ENCODE measurements at regions not wholly inside any gene's neighbourhood (a gene's known extent, or its start where the extent isn't known, plus 50 kb on each side); places are given as distances from the start of the nearest gene placed in this dataset.

DNA sequence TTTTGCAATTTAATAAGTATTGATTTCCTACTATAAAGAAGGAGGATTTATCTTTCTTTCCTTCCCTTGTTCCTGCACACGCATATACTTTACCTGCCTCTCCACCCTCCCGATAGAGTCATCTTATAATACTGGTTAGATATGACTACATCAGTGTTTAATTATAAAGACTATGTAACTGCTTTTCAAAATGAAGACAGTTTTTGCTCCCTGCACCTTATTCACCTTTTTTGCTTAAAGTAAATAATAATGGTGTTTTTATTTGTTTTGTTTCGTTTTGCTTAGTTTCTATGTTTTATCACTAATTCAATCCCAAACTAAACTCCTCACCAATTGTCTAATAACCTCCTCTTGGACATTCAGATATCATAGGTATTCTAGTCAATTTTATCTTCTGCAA lies 101.9 kb upstream of the RORA start:
- Histone ChIP-seq H3K4me3 (ENCODE audit: low read depth, low read length) (no peak overlapping the region), H3K27me3 (ENCODE audit: control insufficient read depth, insufficient read depth, low read length) (no peaks in the 10 kb centered on the region), H3K9me3 (ENCODE audit: control insufficient read depth, low read length) (no peaks in the 10 kb centered on the region), H3K36me3 (ENCODE audit: control insufficient read depth, insufficient read depth, low read length) (no peaks in the 10 kb centered on the region), H3K27ac (no peak overlapping the region), H3K9ac (no peak overlapping the region), H3K79me2 (no peaks in the 10 kb centered on the region), H3K4me2 (ENCODE audit: low read length) (no peak overlapping the region), H3K4me1 (no peaks in the 10 kb centered on the region), H2AFZ (no peak overlapping the region)
- TF ChIP-seq, protein P1, sequence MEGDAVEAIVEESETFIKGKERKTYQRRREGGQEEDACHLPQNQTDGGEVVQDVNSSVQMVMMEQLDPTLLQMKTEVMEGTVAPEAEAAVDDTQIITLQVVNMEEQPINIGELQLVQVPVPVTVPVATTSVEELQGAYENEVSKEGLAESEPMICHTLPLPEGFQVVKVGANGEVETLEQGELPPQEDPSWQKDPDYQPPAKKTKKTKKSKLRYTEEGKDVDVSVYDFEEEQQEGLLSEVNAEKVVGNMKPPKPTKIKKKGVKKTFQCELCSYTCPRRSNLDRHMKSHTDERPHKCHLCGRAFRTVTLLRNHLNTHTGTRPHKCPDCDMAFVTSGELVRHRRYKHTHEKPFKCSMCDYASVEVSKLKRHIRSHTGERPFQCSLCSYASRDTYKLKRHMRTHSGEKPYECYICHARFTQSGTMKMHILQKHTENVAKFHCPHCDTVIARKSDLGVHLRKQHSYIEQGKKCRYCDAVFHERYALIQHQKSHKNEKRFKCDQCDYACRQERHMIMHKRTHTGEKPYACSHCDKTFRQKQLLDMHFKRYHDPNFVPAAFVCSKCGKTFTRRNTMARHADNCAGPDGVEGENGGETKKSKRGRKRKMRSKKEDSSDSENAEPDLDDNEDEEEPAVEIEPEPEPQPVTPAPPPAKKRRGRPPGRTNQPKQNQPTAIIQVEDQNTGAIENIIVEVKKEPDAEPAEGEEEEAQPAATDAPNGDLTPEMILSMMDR (IDR thresholded peaks at IDR 0.05), result no peak

DNA sequence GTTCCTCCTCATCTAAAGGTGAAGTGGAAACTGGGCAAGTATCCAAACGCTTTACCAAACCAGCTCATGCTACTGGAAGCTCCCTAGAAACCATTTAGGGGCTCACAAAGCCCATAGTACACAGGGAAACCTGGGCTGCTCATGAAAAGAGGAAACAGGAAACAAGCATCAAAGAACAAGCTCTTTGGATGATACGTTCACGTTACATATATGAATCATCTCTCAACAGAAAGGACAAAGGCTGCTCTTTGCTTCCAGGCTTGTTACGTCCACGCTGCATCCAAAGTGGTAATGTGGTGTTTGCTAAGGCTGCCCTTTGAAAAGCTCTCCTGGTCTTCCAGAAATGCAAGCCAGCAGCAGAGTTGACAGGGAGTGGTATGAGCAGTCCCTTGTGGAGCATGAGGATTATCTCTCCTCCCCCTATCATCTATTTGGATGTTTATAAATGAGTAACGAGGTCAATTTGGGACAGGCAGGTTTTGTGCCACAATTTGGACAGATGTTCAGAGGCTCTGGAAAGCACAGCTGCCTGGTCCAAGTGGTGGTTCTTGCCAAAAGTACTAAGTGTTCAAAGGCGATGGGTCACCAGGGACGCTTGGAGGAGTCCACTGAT lies 98.0 kb upstream of the RORA start:
- no peak overlapping the region for H2AFZ ChIP-seq
- no peak overlapping the region for H3K4me3 ChIP-seq (ENCODE audit: low read depth, low read length)
- no peaks in the 10 kb centered on the region for H3K27me3 ChIP-seq (ENCODE audit: control insufficient read depth, insufficient read depth, low read length)
- H3K4me1 ChIP-seq, result no peaks in the 10 kb centered on the region
- no peak overlapping the region for H3K9ac ChIP-seq
- H3K9me3 ChIP-seq (ENCODE audit: control insufficient read depth, low read length), result no peaks in the 10 kb centered on the region
- H3K27ac ChIP-seq, result no peak overlapping the region
- no peak overlapping the region for H3K4me2 ChIP-seq (ENCODE audit: low read length)
- no peaks in the 10 kb centered on the region for H3K79me2 ChIP-seq
- TF ChIP-seq, protein P1 (IDR thresholded peaks at IDR 0.05), result no peak
- no peaks in the 10 kb centered on the region for H3K36me3 ChIP-seq (ENCODE audit: control insufficient read depth, insufficient read depth, low read length)

DNA sequence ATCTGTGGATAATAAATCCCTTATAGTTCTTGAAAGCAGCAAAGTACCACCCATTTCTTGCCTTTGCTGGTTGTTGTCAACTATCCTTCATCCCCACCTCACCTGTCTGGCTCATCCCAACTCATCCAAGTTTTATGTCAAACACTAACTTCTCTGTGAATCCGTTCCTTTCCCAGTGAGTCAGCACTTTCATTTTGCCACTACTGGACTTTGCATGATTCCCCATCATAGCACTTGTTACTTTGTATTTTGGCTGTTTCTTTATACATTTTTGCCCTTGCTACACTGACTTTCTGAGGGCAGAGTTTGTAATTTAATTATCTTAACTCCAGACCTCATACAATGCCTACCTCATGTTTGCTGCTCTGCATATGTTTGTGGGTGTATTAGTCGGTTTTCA lies 90.8 kb upstream of the RORA start:
- H3K9me3 ChIP-seq (ENCODE audit: control insufficient read depth, low read length), result no peaks in the 10 kb centered on the region
- no peak overlapping the region for H3K9ac ChIP-seq
- no peaks in the 10 kb centered on the region for H3K27me3 ChIP-seq (ENCODE audit: control insufficient read depth, insufficient read depth, low read length)
- H3K4me2 ChIP-seq (ENCODE audit: low read length), result no peak overlapping the region
- no peak overlapping the region for H2AFZ ChIP-seq
- TF ChIP-seq, protein P1 (IDR thresholded peaks at IDR 0.05), result no peak
- no peaks in the 10 kb centered on the region for H3K4me1 ChIP-seq
- H3K79me2 ChIP-seq, result no peaks in the 10 kb centered on the region
- H3K4me3 ChIP-seq (ENCODE audit: low read depth, low read length), result no peak overlapping the region
- no peaks in the 10 kb centered on the region for H3K36me3 ChIP-seq (ENCODE audit: control insufficient read depth, insufficient read depth, low read length)
- H3K27ac ChIP-seq, result no peak overlapping the region

DNA sequence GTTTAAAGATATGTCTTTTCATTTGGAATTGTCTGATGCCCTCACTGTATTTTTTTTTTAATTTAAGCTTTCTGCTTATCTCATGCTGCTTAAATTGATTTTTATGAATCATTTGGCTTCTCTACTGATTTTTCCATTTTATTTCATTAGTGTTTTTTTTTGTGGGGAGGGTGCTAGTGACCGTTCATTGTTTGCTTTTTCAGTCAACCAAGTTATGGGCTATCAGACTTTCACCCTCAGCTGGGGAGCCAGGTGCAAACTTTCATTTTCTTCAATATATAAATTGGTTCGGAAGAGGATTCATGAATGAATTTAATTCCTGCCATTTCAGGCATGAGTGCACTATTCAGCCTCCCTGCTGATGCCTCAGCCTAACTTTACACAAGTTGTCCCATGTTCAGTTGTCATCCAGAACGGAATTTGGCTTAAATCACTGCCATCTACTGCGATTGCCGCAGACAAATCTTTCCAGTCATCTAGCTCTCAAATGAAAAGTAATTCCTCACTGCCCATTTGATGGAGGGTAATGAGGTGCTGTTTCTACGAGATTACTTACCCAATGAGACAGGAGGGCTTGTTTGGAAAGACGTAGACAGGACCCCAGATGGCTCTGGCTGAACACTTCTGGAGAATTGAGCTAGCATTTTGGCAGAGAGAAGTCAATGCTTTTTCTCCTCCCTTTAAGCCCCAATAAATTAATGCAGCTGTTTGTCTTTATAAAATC lies 89.9 kb upstream of the RORA start:
- H3K4me3 ChIP-seq (ENCODE audit: low read depth, low read length), result no peak overlapping the region
- H3K79me2 ChIP-seq, result no peaks in the 10 kb centered on the region
- no peaks in the 10 kb centered on the region for H3K27me3 ChIP-seq (ENCODE audit: control insufficient read depth, insufficient read depth, low read length)
- H3K9ac ChIP-seq, result no peak overlapping the region
- TF ChIP-seq, protein P1 (IDR thresholded peaks at IDR 0.05), result no peak
- H3K9me3 ChIP-seq (ENCODE audit: control insufficient read depth, low read length), result no peaks in the 10 kb centered on the region
- H3K27ac ChIP-seq, result no peak overlapping the region
- no peaks in the 10 kb centered on the region for H3K4me1 ChIP-seq
- H3K36me3 ChIP-seq (ENCODE audit: control insufficient read depth, insufficient read depth, low read length), result no peaks in the 10 kb centered on the region
- H3K4me2 ChIP-seq (ENCODE audit: low read length), result no peak overlapping the region
- H2AFZ ChIP-seq, result no peak overlapping the region

DNA sequence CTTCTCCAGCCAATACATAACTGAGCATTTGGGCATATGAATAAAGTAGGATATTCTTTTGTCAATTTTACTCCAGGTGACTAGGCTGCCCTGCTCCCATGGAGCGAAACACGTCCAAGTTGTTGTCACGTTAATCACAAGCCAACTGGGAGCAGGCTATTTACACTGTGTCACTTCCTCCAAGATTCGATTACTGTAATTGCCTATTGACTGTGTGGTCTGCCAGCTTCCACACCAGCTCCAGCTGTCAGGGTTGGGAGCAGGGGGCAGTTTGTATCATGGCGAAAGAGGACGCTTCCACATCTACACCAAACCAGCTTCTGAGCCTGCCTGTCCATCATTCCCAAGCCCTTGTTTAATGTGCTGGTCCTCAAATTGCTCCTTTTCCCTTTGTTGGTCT lies 89.2 kb upstream of the RORA start:
- TF ChIP-seq, protein P1 (IDR thresholded peaks at IDR 0.05), result no peak
- no peaks in the 10 kb centered on the region for H3K79me2 ChIP-seq
- no peak overlapping the region for H3K9ac ChIP-seq
- H3K27me3 ChIP-seq (ENCODE audit: control insufficient read depth, insufficient read depth, low read length), result no peaks in the 10 kb centered on the region
- no peaks in the 10 kb centered on the region for H3K36me3 ChIP-seq (ENCODE audit: control insufficient read depth, insufficient read depth, low read length)
- no peak overlapping the region for H2AFZ ChIP-seq
- H3K4me3 ChIP-seq (ENCODE audit: low read depth, low read length), result no peak overlapping the region
- H3K4me2 ChIP-seq (ENCODE audit: low read length), result no peak overlapping the region
- no peak overlapping the region for H3K27ac ChIP-seq
- no peaks in the 10 kb centered on the region for H3K9me3 ChIP-seq (ENCODE audit: control insufficient read depth, low read length)
- no peaks in the 10 kb centered on the region for H3K4me1 ChIP-seq
